ENCODE measurements at regions not wholly inside any gene's neighbourhood (a gene's known extent, or its start where the extent isn't known, plus 50 kb on each side); places are given as distances from the start of the nearest gene placed in this dataset.
"Not testable (repeated sequence)": the region's sequence is repeated elsewhere in the genome, so short reads cannot be mapped to it uniquely, and the experiment has no call there.

GRCh38 chr6:57808581-57808980 lies 491.2 kb downstream of the PRIM2 start:
- H3K27ac Mint-ChIP-seq (ENCODE audit: unreplicated experiment); H3K36me3 Mint-ChIP-seq (ENCODE audit: insufficient read depth, unreplicated experiment); CTCF ChIA-PET; DNase-seq; H3K4me1 Mint-ChIP-seq (ENCODE audit: low read depth, unreplicated experiment); H3K27me3 Mint-ChIP-seq (ENCODE audit: unreplicated experiment); intact Hi-C loops (cut with micrococcal nuclease; ENCODE audit: unreplicated experiment); BruUV-seq (replicated peaks); H3K9me3 Mint-ChIP-seq (ENCODE audit: low read depth, unreplicated experiment); H3K4me3 Mint-ChIP-seq (ENCODE audit: low read depth, unreplicated experiment): not testable (repeated sequence)

- H3K9me3 Mint-ChIP-seq (ENCODE audit: low read depth, unreplicated experiment); H3K4me3 Mint-ChIP-seq (ENCODE audit: low read depth, unreplicated experiment); intact Hi-C loops (cut with micrococcal nuclease; ENCODE audit: unreplicated experiment); H3K36me3 Mint-ChIP-seq (ENCODE audit: insufficient read depth, unreplicated experiment); CTCF ChIA-PET; H3K4me1 Mint-ChIP-seq (ENCODE audit: low read depth, unreplicated experiment); BruUV-seq (replicated peaks); DNase-seq; H3K27ac Mint-ChIP-seq (ENCODE audit: unreplicated experiment); H3K27me3 Mint-ChIP-seq (ENCODE audit: unreplicated experiment): not testable (repeated sequence)
These were observed 492.0 kb downstream of the PRIM2 start for GRCh38 chr6:57809454-57809853.

GRCh38 chr6:57813271-57814075 lies 496.0 kb downstream of the PRIM2 start:
- H3K27me3 Mint-ChIP-seq (ENCODE audit: unreplicated experiment); CTCF ChIA-PET; H3K36me3 Mint-ChIP-seq (ENCODE audit: insufficient read depth, unreplicated experiment); H3K9me3 Mint-ChIP-seq (ENCODE audit: low read depth, unreplicated experiment); BruUV-seq (replicated peaks); H3K4me3 Mint-ChIP-seq (ENCODE audit: low read depth, unreplicated experiment); DNase-seq; H3K27ac Mint-ChIP-seq (ENCODE audit: unreplicated experiment); H3K4me1 Mint-ChIP-seq (ENCODE audit: low read depth, unreplicated experiment); intact Hi-C loops (cut with micrococcal nuclease; ENCODE audit: unreplicated experiment): not testable (repeated sequence)

GRCh38 chr6:57815826-57816225 lies 498.4 kb downstream of the PRIM2 start:
- BruUV-seq (replicated peaks); H3K36me3 Mint-ChIP-seq (ENCODE audit: insufficient read depth, unreplicated experiment); H3K4me1 Mint-ChIP-seq (ENCODE audit: low read depth, unreplicated experiment); H3K4me3 Mint-ChIP-seq (ENCODE audit: low read depth, unreplicated experiment); H3K9me3 Mint-ChIP-seq (ENCODE audit: low read depth, unreplicated experiment); DNase-seq; CTCF ChIA-PET; H3K27ac Mint-ChIP-seq (ENCODE audit: unreplicated experiment); H3K27me3 Mint-ChIP-seq (ENCODE audit: unreplicated experiment); intact Hi-C loops (cut with micrococcal nuclease; ENCODE audit: unreplicated experiment): not testable (repeated sequence)

GRCh38 chr6:57821325-57821724 lies 503.9 kb downstream of the PRIM2 start:
- H3K9me3 Mint-ChIP-seq (ENCODE audit: low read depth, unreplicated experiment); H3K36me3 Mint-ChIP-seq (ENCODE audit: insufficient read depth, unreplicated experiment); CTCF ChIA-PET; H3K4me1 Mint-ChIP-seq (ENCODE audit: low read depth, unreplicated experiment); DNase-seq; H3K27ac Mint-ChIP-seq (ENCODE audit: unreplicated experiment); intact Hi-C loops (cut with micrococcal nuclease; ENCODE audit: unreplicated experiment); H3K4me3 Mint-ChIP-seq (ENCODE audit: low read depth, unreplicated experiment); BruUV-seq (replicated peaks): not testable (repeated sequence)
- H3K27me3 Mint-ChIP-seq (ENCODE audit: unreplicated experiment): peaks cover 17% of the 10 kb centered on the region

- H3K36me3 Mint-ChIP-seq (ENCODE audit: insufficient read depth, unreplicated experiment); H3K4me3 Mint-ChIP-seq (ENCODE audit: low read depth, unreplicated experiment); intact Hi-C loops (cut with micrococcal nuclease; ENCODE audit: unreplicated experiment); BruUV-seq (replicated peaks); H3K27ac Mint-ChIP-seq (ENCODE audit: unreplicated experiment); CTCF ChIA-PET; H3K4me1 Mint-ChIP-seq (ENCODE audit: low read depth, unreplicated experiment); DNase-seq; H3K9me3 Mint-ChIP-seq (ENCODE audit: low read depth, unreplicated experiment): not testable (repeated sequence)
- H3K27me3 Mint-ChIP-seq (ENCODE audit: unreplicated experiment): peaks cover 27% of the 10 kb centered on the region
These were observed 505.0 kb downstream of the PRIM2 start for GRCh38 chr6:57822448-57822847.

- TF ChIP-seq CTCF (IDR thresholded peaks at IDR 0.05; ENCODE audit: unreplicated experiment): no peak
- CTCF ChIA-PET: no interaction called here
- no peak for DNase-seq
- Mint-ChIP-seq H3K36me3 (ENCODE audit: insufficient read depth, unreplicated experiment) (no peaks in the 10 kb centered on the region), H3K4me3 (ENCODE audit: low read depth, unreplicated experiment) (no peak overlapping the region), H3K4me1 (ENCODE audit: low read depth, unreplicated experiment) (no peaks in the 10 kb centered on the region), H3K27me3 (ENCODE audit: unreplicated experiment) (peaks cover 27% of the 10 kb centered on the region), H3K9me3 (ENCODE audit: low read depth, unreplicated experiment) (no peaks in the 10 kb centered on the region), H3K27ac (ENCODE audit: unreplicated experiment) (no peak overlapping the region)
- intact Hi-C loops (cut with micrococcal nuclease; ENCODE audit: unreplicated experiment): no loop called here
- BruUV-seq (replicated peaks): no TSS peak
These were observed 505.5 kb downstream of the PRIM2 start for GRCh38 chr6:57822896-57823358.

GRCh38 chr6:57837622-57838209 lies 520.3 kb downstream of the PRIM2 start:
- H3K4me3 Mint-ChIP-seq (ENCODE audit: low read depth, unreplicated experiment); DNase-seq; H3K4me1 Mint-ChIP-seq (ENCODE audit: low read depth, unreplicated experiment); H3K9me3 Mint-ChIP-seq (ENCODE audit: low read depth, unreplicated experiment); BruUV-seq (replicated peaks); intact Hi-C loops (cut with micrococcal nuclease; ENCODE audit: unreplicated experiment); CTCF ChIA-PET; H3K27ac Mint-ChIP-seq (ENCODE audit: unreplicated experiment); H3K36me3 Mint-ChIP-seq (ENCODE audit: insufficient read depth, unreplicated experiment): not testable (repeated sequence)
- peaks cover 34% of the 10 kb centered on the region for H3K27me3 Mint-ChIP-seq (ENCODE audit: unreplicated experiment)

- H3K27ac Mint-ChIP-seq (ENCODE audit: unreplicated experiment); H3K4me3 Mint-ChIP-seq (ENCODE audit: low read depth, unreplicated experiment); H3K36me3 Mint-ChIP-seq (ENCODE audit: insufficient read depth, unreplicated experiment); CTCF ChIA-PET; DNase-seq; H3K9me3 Mint-ChIP-seq (ENCODE audit: low read depth, unreplicated experiment); H3K4me1 Mint-ChIP-seq (ENCODE audit: low read depth, unreplicated experiment); BruUV-seq (replicated peaks); intact Hi-C loops (cut with micrococcal nuclease; ENCODE audit: unreplicated experiment): not testable (repeated sequence)
- peaks cover 52% of the 10 kb centered on the region for H3K27me3 Mint-ChIP-seq (ENCODE audit: unreplicated experiment)
These were observed 524.1 kb downstream of the PRIM2 start for GRCh38 chr6:57841551-57841950.
